GM19395 (cell line): ENCODE measurements at regions not wholly inside any gene's neighbourhood (a gene's known extent, or its start where the extent isn't known, plus 50 kb on each side); places are given as distances from the start of the nearest gene placed in this dataset.

ENCODE experiments used
- ATAC-seq: cut with Tn5 transposase; IDR thresholded peaks from one replicate; pipeline ENCODE4 v1.9.1; 2021; ENCODE audit warnings: mild to moderate bottlenecking, moderate library complexity; ENCODE audit not compliant: unreplicated experiment

- ATAC-seq, result no peak
Measured at GRCh38 chr11:113634940-113635575, 71.0 kb downstream of the TMPRSS5 start.

GRCh38 chr11:113632981-113633380 lies 73.1 kb downstream of the TMPRSS5 start:
- no peak for ATAC-seq

- no peak for ATAC-seq
Measured at GRCh38 chr11:113629562-113629961, 76.5 kb downstream of the TMPRSS5 start.

- no peak for ATAC-seq
Measured at GRCh38 chr11:113628912-113629311, 77.2 kb downstream of the TMPRSS5 start.

GRCh38 chr11:113627946-113628345 lies 78.2 kb downstream of the TMPRSS5 start:
- ATAC-seq, result no peak

- ATAC-seq, result no peak
Measured at GRCh38 chr11:113627297-113627696, 78.8 kb downstream of the TMPRSS5 start.

GRCh38 chr11:113626736-113627135 lies 79.4 kb downstream of the TMPRSS5 start:
- no peak for ATAC-seq

GRCh38 chr11:113623114-113623513 lies 83.0 kb downstream of the TMPRSS5 start:
- ATAC-seq, result no peak

- no peak for ATAC-seq
Measured at GRCh38 chr11:113618360-113618759, 87.7 kb downstream of the TMPRSS5 start.

GRCh38 chr11:113615773-113616172 lies 90.3 kb downstream of the TMPRSS5 start:
- ATAC-seq, result no peak

GRCh38 chr11:113615098-113615497 lies 91.0 kb downstream of the TMPRSS5 start:
- ATAC-seq, result no peak

GRCh38 chr11:113614097-113614496 lies 92.0 kb downstream of the TMPRSS5 start:
- no peak for ATAC-seq

- no peak for ATAC-seq
Measured at GRCh38 chr11:113613619-113614018, 92.5 kb downstream of the TMPRSS5 start.

- ATAC-seq, result no peak
Measured at GRCh38 chr11:113604186-113604585, 101.9 kb downstream of the TMPRSS5 start.

GRCh38 chr11:113603277-113604059 lies 102.6 kb downstream of the TMPRSS5 start:
- ATAC-seq, result no peak

GRCh38 chr11:113602483-113602882 lies 103.6 kb downstream of the TMPRSS5 start:
- no peak for ATAC-seq

- ATAC-seq, result no peak
Measured at GRCh38 chr11:113596658-113597057, 109.5 kb downstream of the TMPRSS5 start.

- no peak for ATAC-seq
Measured at GRCh38 chr11:113595810-113596594, 110.1 kb downstream of the TMPRSS5 start.

- no peak for ATAC-seq
Measured at GRCh38 chr11:113593698-113594308, 112.3 kb downstream of the TMPRSS5 start.

GRCh38 chr11:113591117-113591516 lies 115.0 kb downstream of the TMPRSS5 start:
- ATAC-seq, result no peak

- ATAC-seq, result peak; percentile 82
Measured at GRCh38 chr11:113587308-113587739, 112.1 kb upstream of the DRD2 start.
